ENCODE measurements at regions not wholly inside any gene's neighbourhood (a gene's known extent, or its start where the extent isn't known, plus 50 kb on each side); places are given as distances from the start of the nearest gene placed in this dataset.
"Not testable (repeated sequence)": the region's sequence is repeated elsewhere in the genome, so short reads cannot be mapped to it uniquely, and the experiment has no call there.

DNA sequence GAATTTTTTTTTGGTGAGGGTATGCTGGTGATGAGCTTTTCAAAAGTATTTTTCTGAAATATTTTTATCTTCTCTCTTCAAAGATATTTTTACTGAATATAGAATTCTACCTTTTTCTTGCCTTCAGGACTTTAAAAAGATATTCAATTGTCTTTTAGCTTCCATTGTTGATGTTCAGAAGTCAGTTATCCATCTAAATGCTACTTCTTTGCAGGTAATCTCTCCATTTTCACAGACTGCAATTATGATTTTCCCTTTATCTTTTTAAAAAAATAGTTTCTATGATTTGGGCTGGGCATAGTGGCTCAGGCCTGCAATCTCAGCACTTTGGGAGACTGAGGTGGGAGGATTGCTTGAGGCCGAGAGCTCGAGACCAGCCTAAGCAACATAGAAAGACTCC lies 222.4 kb downstream of the IL20RB start:
- H3K27ac ChIP-seq: no peak overlapping the region
- H3K4me3 ChIP-seq: no peak overlapping the region
- no peaks in the 10 kb centered on the region for H3K4me1 ChIP-seq
- no peaks in the 10 kb centered on the region for H3K36me3 ChIP-seq
- no peak for TF ChIP-seq POLR2A (IDR thresholded peaks at IDR 0.05)
- TF ChIP-seq POLR2AphosphoS5 (IDR thresholded peaks at IDR 0.05): no peak
- TF ChIP-seq CTCF (IDR thresholded peaks at IDR 0.05): no peak
- intact Hi-C loops (cut with DNase I; ENCODE audit: low total_unique reads): no loop called here
- H3K9me3 ChIP-seq: peaks cover 5 to 7% of the 10 kb centered on the region in 2 donors
- H3K27me3 ChIP-seq: no peaks in the 10 kb centered on the region
- DNase-seq (ENCODE audit: low spot score in 2 of 2): no peak

GRCh38 chr3:137191133-137191923 lies 233.5 kb downstream of the IL20RB start:
- TF ChIP-seq POLR2AphosphoS5 (IDR thresholded peaks at IDR 0.05) (no peak), POLR2A (IDR thresholded peaks at IDR 0.05) (no peak), CTCF (IDR thresholded peaks at IDR 0.05) (no peak)
- H3K4me3 ChIP-seq: no peak overlapping the region
- DNase-seq (ENCODE audit: low spot score in 2 of 2): no peak
- H3K4me1 ChIP-seq: no peaks in the 10 kb centered on the region
- no peaks in the 10 kb centered on the region for H3K9me3 ChIP-seq
- peak overlapping the region; percentile 36 to 84 for H3K27ac ChIP-seq
- intact Hi-C loops (cut with DNase I; ENCODE audit: low total_unique reads): no loop called here
- H3K27me3 ChIP-seq: no peaks in the 10 kb centered on the region
- H3K36me3 ChIP-seq: no peaks in the 10 kb centered on the region

DNA sequence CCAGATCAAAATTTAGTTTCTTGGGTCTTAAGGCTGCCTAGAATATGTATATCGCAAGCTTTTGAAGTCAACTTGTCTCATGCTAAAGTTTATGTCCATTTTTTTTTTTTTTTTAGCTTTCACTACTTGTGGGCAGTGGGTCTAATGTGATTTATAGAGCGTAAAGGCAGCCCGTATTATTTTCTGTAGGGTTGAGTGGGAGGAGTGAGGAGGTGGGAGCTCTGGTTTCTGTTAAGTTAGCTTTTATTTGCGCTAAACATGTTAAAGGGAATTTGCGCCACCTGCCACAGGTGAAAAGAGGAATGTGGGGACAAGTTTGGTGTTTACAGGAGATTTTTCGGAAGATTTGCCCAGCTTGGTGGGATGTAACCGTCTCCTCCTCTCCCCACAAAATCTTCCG lies 234.2 kb downstream of the IL20RB start:
- no peak overlapping the region for H3K4me3 ChIP-seq
- H3K27ac ChIP-seq: no peak overlapping the region
- intact Hi-C loops (cut with DNase I; ENCODE audit: low total_unique reads): no loop called here
- no peaks in the 10 kb centered on the region for H3K36me3 ChIP-seq
- no peaks in the 10 kb centered on the region for H3K27me3 ChIP-seq
- DNase-seq (ENCODE audit: low spot score in 2 of 2): no peak
- no peaks in the 10 kb centered on the region for H3K9me3 ChIP-seq
- TF ChIP-seq POLR2AphosphoS5 (IDR thresholded peaks at IDR 0.05): no peak
- no peak for TF ChIP-seq CTCF (IDR thresholded peaks at IDR 0.05)
- no peak for TF ChIP-seq POLR2A (IDR thresholded peaks at IDR 0.05)
- H3K4me1 ChIP-seq: no peaks in the 10 kb centered on the region

GRCh38 chr3:137194301-137194700 lies 236.5 kb downstream of the IL20RB start:
- H3K9me3 ChIP-seq: no peaks in the 10 kb centered on the region
- H3K27me3 ChIP-seq: no peaks in the 10 kb centered on the region
- TF ChIP-seq POLR2A (IDR thresholded peaks at IDR 0.05) (no peak), POLR2AphosphoS5 (IDR thresholded peaks at IDR 0.05) (no peak), CTCF (IDR thresholded peaks at IDR 0.05) (no peak)
- H3K27ac ChIP-seq: no peak overlapping the region
- intact Hi-C loops (cut with DNase I; ENCODE audit: low total_unique reads): no loop called here
- no peak overlapping the region for H3K4me3 ChIP-seq
- DNase-seq (ENCODE audit: low spot score in 2 of 2): no peak
- H3K4me1 ChIP-seq: no peaks in the 10 kb centered on the region
- H3K36me3 ChIP-seq: no peaks in the 10 kb centered on the region

DNA sequence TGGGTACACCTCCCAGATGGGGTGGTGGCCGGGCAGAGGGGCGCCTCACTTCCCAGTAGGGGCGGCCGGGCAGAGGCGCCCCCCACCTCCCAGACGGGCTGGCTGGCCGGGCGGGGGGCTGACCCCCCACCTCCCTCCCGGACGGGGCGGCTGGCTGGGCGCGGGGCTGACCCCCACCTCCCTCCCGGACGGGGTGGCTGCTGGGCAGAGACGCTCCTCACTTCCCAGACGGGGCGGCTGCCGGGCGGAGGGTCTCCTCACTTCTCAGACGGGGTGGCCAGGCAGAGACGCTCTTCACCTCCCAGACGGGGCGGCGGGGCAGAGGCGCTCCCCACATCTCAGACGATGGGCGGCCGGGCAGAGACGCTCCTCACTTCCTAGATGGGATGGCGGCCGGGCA lies 240.6 kb downstream of the IL20RB start:
- H3K27ac ChIP-seq: not testable (repeated sequence)

More for the DNA sequence above, 240.6 kb downstream of the IL20RB start:
- H3K27me3 ChIP-seq; H3K4me1 ChIP-seq; H3K9me3 ChIP-seq; intact Hi-C loops (cut with DNase I; ENCODE audit: low total_unique reads); H3K36me3 ChIP-seq; DNase-seq (ENCODE audit: low spot score in 2 of 2); H3K4me3 ChIP-seq: not testable (repeated sequence)
